ENCODE measurements at regions not wholly inside any gene's neighbourhood (a gene's known extent, or its start where the extent isn't known, plus 50 kb on each side); places are given as distances from the start of the nearest gene placed in this dataset.

GRCh38 chr6:27038498-27038897 lies 209.0 kb upstream of the PRSS16 start:
- TF ChIP-seq, protein P1, sequence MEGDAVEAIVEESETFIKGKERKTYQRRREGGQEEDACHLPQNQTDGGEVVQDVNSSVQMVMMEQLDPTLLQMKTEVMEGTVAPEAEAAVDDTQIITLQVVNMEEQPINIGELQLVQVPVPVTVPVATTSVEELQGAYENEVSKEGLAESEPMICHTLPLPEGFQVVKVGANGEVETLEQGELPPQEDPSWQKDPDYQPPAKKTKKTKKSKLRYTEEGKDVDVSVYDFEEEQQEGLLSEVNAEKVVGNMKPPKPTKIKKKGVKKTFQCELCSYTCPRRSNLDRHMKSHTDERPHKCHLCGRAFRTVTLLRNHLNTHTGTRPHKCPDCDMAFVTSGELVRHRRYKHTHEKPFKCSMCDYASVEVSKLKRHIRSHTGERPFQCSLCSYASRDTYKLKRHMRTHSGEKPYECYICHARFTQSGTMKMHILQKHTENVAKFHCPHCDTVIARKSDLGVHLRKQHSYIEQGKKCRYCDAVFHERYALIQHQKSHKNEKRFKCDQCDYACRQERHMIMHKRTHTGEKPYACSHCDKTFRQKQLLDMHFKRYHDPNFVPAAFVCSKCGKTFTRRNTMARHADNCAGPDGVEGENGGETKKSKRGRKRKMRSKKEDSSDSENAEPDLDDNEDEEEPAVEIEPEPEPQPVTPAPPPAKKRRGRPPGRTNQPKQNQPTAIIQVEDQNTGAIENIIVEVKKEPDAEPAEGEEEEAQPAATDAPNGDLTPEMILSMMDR (IDR thresholded peaks at IDR 0.05), result no peak
- TF ChIP-seq POLR2A (IDR thresholded peaks at IDR 0.05), result no peak

Data from esophagus squamous epithelium (tissue), 4 donors.